OCI-M1 (cell line): ENCODE measurements at regions not wholly inside any gene's neighbourhood (a gene's known extent, or its start where the extent isn't known, plus 50 kb on each side); places are given as distances from the start of the nearest gene placed in this dataset.

ENCODE experiments used
- DNase-seq: peaks from one replicate; lab custom pipeline; 2025; lab: John Stamatoyannopoulos, UW

GRCh38 chr17:79342376-79342775, 267.8 kb downstream of the ENGASE start:
- DNase-seq = no peak

- no peak for DNase-seq
These were observed 267.2 kb downstream of the ENGASE start for GRCh38 chr17:79341816-79342215.

GRCh38 chr17:79341222-79341780, 266.7 kb downstream of the ENGASE start:
- DNase-seq = no peak

- no peak for DNase-seq
These were observed 266.0 kb downstream of the ENGASE start for GRCh38 chr17:79340333-79341221.

- DNase-seq = no peak
These were observed 264.7 kb downstream of the ENGASE start for GRCh38 chr17:79339321-79339720.

- no peak for DNase-seq
These were observed 264.0 kb downstream of the ENGASE start for GRCh38 chr17:79338604-79339003.

GRCh38 chr17:79338152-79338551, 263.5 kb downstream of the ENGASE start:
- no peak for DNase-seq

GRCh38 chr17:79337053-79337452, 262.4 kb downstream of the ENGASE start:
- DNase-seq = no peak

- DNase-seq = no peak
These were observed 260.8 kb downstream of the ENGASE start for GRCh38 chr17:79335456-79335855.

GRCh38 chr17:79332011-79332554, 257.5 kb downstream of the ENGASE start:
- DNase-seq = no peak

- DNase-seq = no peak
These were observed 256.9 kb downstream of the ENGASE start for GRCh38 chr17:79331492-79331891.

GRCh38 chr17:79330696-79331095, 256.1 kb downstream of the ENGASE start:
- no peak for DNase-seq

GRCh38 chr17:79330229-79330628, 255.6 kb downstream of the ENGASE start:
- DNase-seq = no peak

- DNase-seq = no peak
These were observed 252.2 kb downstream of the ENGASE start for GRCh38 chr17:79326814-79327213.

GRCh38 chr17:79325709-79326430, 251.2 kb downstream of the ENGASE start:
- peak; percentile 9 for DNase-seq

GRCh38 chr17:79324194-79324593, 249.6 kb downstream of the ENGASE start:
- no peak for DNase-seq

GRCh38 chr17:79323566-79323965, 248.9 kb downstream of the ENGASE start:
- DNase-seq = no peak

GRCh38 chr17:79322211-79323123, 247.8 kb downstream of the ENGASE start:
- no peak for DNase-seq

GRCh38 chr17:79320331-79320730, 245.7 kb downstream of the ENGASE start:
- no peak for DNase-seq

- DNase-seq = no peak
These were observed 243.3 kb downstream of the ENGASE start for GRCh38 chr17:79317916-79318315.

- DNase-seq = no peak
These were observed 242.2 kb downstream of the ENGASE start for GRCh38 chr17:79316805-79317204.
